Left lung (tissue), 4 donors: ENCODE measurements at regions not wholly inside any gene's neighbourhood (a gene's known extent, or its start where the extent isn't known, plus 50 kb on each side); places are given as distances from the start of the nearest gene placed in this dataset.

ENCODE experiments used
- ATAC-seq: fragments of 200-7000 bp; cut with Tn5 transposase; one replicate; pipeline ENCODE4 v1.9.1; 2020; ENCODE audit warnings: moderate library complexity
- DNase-seq, 4 donors: peaks; one replicate each; pipeline ENCODE4 v3.0.0-alpha.2; 2013 to 2020
- H3K27ac ChIP-seq, 2 donors: fragments of 200-600 bp; sonication (generic) in 1 of 2; one replicate each; pipeline versions ENCODE4 v1.5.0 to v1.8.0; 2020 to 2021
- H3K27me3 ChIP-seq, 2 donors: fragments of 200-600 bp; sonication (generic) in 1 of 2; one replicate each; pipeline versions ENCODE4 v1.5.0 to v1.8.0; 2020 to 2021
- H3K36me3 ChIP-seq, 2 donors: fragments of 200-600 bp; sonication (generic) in 1 of 2; one replicate each; pipeline versions ENCODE4 v1.5.0 to v1.8.0; 2020 to 2021
- H3K4me1 ChIP-seq, 2 donors: fragments of 200-600 bp; one replicate each; pipeline ENCODE4 v1.8.0; 2021
- H3K4me3 ChIP-seq, 2 donors: fragments of 200-600 bp; sonication (generic) in 1 of 2; one replicate each; pipeline versions ENCODE4 v1.5.0 to v1.8.0; 2020 to 2021; ENCODE audit warnings: mild to moderate bottlenecking in 1 of 2
- H3K9me3 ChIP-seq, 2 donors: fragments of 200-600 bp; sonication (generic) in 1 of 2; one replicate each; pipeline versions ENCODE4 v1.5.0 to v1.8.0; 2020 to 2021
- intact Hi-C, 2 donors: fragments of 100-400 bp; cut with DNase I; formaldehyde crosslinking; loops; one replicate each; pipeline versions ENCODE4 v1.11.2 to v1.14.2; 2022
- TF ChIP-seq, protein P1 (sequence below), 2 donors: fragments of 200-600 bp; sonication (generic) in 1 of 2; IDR thresholded peaks; one replicate each; pipeline versions ENCODE4 v1.5.0 to v1.8.0; 2021; ENCODE audit warnings: antibody characterized with exemption in 2 of 2
- donor health status: DM: no; HTN: yes; CAD: no.
- donor health status: DM: no; HTN: no; CAD: no.

DNA sequence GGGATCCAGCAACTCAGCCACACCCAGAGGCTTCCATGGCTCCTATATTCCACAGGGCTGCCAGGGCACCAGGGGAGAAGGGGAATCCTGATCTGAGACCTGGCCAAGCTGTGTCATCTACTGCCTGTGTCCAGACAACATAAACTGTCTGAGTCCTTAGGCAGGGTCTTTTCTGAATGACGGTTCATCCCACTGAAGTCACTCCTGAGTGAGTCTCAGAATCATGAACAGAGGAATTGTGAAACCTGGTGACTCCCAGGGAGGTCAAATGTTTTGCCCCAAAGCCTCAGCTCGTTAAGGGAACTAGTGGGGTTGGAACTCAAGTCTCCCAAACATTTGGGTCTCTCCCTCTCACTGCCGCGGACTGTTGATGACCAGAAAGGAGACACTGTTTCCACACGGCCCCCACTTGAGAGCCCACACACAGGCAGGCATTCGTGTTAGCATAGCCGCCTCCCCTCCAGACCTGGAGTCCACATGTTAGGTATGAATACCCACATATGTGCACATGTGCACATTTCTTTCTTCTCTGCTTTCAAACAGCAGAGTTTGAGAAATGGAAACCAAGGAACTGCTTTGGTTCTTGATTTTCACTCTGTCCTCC lies 87.2 kb upstream of the KCNK12 start:
- no peak for DNase-seq
- Histone ChIP-seq H3K4me1 (peaks cover 0 to 3% of the 10 kb centered on the region in 2 donors), H3K4me3 (no peak overlapping the region), H3K27ac (no peak overlapping the region), H3K9me3 (no peaks in the 10 kb centered on the region), H3K27me3 (no peaks in the 10 kb centered on the region), H3K36me3 (no peaks in the 10 kb centered on the region)
- ATAC-seq: no peak
- intact Hi-C loops: no loop called here
- TF ChIP-seq, protein P1, sequence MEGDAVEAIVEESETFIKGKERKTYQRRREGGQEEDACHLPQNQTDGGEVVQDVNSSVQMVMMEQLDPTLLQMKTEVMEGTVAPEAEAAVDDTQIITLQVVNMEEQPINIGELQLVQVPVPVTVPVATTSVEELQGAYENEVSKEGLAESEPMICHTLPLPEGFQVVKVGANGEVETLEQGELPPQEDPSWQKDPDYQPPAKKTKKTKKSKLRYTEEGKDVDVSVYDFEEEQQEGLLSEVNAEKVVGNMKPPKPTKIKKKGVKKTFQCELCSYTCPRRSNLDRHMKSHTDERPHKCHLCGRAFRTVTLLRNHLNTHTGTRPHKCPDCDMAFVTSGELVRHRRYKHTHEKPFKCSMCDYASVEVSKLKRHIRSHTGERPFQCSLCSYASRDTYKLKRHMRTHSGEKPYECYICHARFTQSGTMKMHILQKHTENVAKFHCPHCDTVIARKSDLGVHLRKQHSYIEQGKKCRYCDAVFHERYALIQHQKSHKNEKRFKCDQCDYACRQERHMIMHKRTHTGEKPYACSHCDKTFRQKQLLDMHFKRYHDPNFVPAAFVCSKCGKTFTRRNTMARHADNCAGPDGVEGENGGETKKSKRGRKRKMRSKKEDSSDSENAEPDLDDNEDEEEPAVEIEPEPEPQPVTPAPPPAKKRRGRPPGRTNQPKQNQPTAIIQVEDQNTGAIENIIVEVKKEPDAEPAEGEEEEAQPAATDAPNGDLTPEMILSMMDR (IDR thresholded peaks at IDR 0.05): no peak

DNA sequence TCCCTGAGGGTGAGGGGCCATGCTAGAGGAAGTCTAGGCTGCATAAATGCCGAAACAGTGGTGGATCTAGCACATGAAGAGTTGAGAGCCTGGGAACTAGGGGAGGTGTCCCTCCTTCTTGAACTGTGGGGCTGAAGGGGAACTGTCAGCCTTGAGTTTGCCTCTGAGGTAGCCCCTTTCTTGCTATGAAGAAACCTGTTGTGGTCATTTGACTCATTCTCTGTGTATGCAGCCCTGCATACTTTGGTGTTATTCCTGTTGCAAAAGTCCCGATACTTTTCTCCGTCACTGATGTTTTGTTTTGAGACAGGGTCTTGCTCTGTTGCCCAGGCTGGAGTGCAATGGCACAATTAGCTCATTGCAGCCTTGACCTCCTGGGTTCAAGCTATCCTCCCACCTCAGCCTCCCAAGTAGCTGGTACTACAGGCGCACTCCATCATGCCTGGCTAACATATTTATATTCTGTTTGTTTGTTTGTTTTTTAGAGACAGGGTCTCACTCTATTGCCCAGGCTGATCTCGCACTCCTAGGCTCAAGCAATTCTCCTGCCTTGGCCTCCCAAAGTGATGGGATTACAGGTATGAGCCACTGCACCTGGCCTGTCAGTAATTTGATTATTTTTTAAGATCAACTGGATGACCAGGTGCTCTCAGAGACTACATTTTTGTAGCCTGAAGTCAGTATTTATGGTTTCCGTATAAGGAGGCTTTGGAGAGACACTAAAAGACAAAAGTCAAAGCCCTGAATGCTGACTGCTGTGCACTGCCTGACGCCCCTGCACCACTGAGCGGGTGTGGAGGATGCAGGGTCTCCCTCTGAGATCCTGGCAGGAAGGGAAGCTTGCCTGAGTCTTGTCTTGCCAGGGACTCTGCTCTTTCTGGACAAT lies 86.2 kb upstream of the KCNK12 start:
- ATAC-seq: no peak
- H3K36me3 ChIP-seq: no peaks in the 10 kb centered on the region
- no peak for DNase-seq
- TF ChIP-seq, protein P1 (IDR thresholded peaks at IDR 0.05): no peak
- H3K27me3 ChIP-seq: no peaks in the 10 kb centered on the region
- intact Hi-C loops: no loop called here
- H3K4me3 ChIP-seq: no peak overlapping the region
- H3K9me3 ChIP-seq: no peaks in the 10 kb centered on the region
- no peak overlapping the region for H3K27ac ChIP-seq
- H3K4me1 ChIP-seq: peaks cover 0 to 3% of the 10 kb centered on the region in 2 donors

DNA sequence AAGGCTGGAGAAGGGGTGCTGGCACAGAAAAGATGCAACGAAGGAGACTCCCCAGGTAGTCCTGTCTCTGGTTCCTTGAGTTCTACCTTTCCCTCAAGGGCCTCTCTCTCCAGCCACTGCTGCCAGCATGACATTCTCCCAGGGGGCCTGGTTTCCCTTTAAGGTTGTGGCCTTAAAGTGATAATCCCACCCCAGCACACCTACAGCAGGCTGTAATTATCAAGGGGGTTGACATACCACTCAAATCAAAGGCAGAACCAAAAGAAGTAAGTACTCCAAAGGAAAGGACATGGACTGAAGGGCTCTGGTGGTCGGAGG lies 84.7 kb upstream of the KCNK12 start:
- TF ChIP-seq, protein P1 (IDR thresholded peaks at IDR 0.05): no peak
- no peaks in the 10 kb centered on the region for H3K36me3 ChIP-seq
- peaks cover 0 to 3% of the 10 kb centered on the region in 2 donors for H3K4me1 ChIP-seq
- ATAC-seq: no peak
- no peaks in the 10 kb centered on the region for H3K27me3 ChIP-seq
- intact Hi-C loops: no loop called here
- no peak overlapping the region for H3K4me3 ChIP-seq
- H3K9me3 ChIP-seq: no peaks in the 10 kb centered on the region
- DNase-seq: no peak
- no peak overlapping the region for H3K27ac ChIP-seq

DNA sequence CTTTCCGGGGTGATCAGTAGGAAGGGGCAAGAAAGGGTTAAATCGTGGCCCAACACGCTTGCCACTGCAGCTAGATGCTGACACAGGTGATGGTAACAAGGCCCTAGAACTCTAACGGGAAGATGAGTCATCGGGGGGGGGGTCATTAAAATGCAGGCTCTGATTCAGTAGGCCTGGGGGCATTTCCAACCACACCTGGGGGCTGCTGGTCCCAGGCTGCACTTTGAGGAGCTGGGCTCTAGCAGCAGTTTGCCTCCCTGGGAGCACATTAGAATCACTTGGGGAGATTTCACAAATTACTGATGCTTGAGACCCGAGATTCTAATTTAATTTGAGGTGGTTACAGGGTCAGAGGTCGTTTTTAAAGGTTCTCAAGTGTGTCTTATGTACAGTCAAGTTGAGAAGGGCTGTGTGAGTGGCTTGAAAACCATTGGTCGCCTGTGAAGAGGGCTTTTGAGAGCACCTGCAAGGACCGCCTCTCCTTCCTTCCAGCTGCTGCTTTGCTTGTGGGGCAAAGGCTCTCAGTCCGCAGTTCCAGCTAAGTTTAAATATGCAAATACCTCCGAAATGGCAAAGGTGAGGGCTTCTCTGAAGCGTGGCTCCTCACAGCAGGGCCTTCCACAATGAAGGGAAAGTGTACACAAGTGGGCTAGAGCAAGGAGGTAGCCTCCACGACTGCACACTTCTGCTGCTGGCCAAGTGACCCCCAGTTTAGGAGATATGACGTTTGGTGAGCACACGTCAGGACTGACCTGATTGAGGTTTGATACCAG lies 84.2 kb upstream of the KCNK12 start:
- no peak overlapping the region for H3K4me3 ChIP-seq
- H3K27ac ChIP-seq: no peak overlapping the region
- DNase-seq (peak in 3 of 4 donors; percentile 6 to 71 (median 55)), ATAC-seq (peak; percentile 93)
- TF ChIP-seq, protein P1 (IDR thresholded peaks at IDR 0.05): no peak
- H3K4me1 ChIP-seq: peaks cover 0 to 3% of the 10 kb centered on the region in 2 donors
- intact Hi-C loops: no loop called here
- H3K36me3 ChIP-seq: no peaks in the 10 kb centered on the region
- H3K9me3 ChIP-seq: no peaks in the 10 kb centered on the region
- H3K27me3 ChIP-seq: no peaks in the 10 kb centered on the region
